Uterus (tissue), 2 donors: ENCODE measurements at regions not wholly inside any gene's neighbourhood (a gene's known extent, or its start where the extent isn't known, plus 50 kb on each side); places are given as distances from the start of the nearest gene placed in this dataset.

Experiments used
- CTCF ChIP-seq, 4 experiments: fragments of 200-600 bp in 2 of 4; fragments of 450-650 bp in 2 of 4; sonication (generic) in 2 of 4; IDR thresholded peaks; one replicate each; pipeline ENCODE4 v1.5.1; 2016 to 2019; ENCODE audit warnings: antibody characterized with exemption in 4 of 4, mild to moderate bottlenecking in 2 of 4, moderate library complexity in 1 of 4
- POLR2A ChIP-seq, 2 donors: fragments of 450-650 bp; IDR thresholded peaks; one replicate each; pipeline ENCODE4 v1.6.1; 2016; ENCODE audit warnings: antibody characterized with exemption in 2 of 2, mild to moderate bottlenecking in 1 of 2, moderate library complexity in 1 of 2

- TF ChIP-seq CTCF (IDR thresholded peaks at IDR 0.05) (no peak), POLR2A (IDR thresholded peaks at IDR 0.05) (no peak)
These were observed 1067.2 kb upstream of the ADGRB3 start for GRCh38 chr6:67567842-67568241.
